WTC11 (cell line): ENCODE measurements at regions not wholly inside any gene's neighbourhood (a gene's known extent, or its start where the extent isn't known, plus 50 kb on each side); places are given as distances from the start of the nearest gene placed in this dataset.

Source experiments
- ATAC-seq: fragments of 200-7000 bp; cut with Tn5 transposase; 2 replicates; pipeline ENCODE4 v1.10.0; 2021; ENCODE audit warnings: mild to moderate bottlenecking, moderate library complexity
- CTCF ChIA-PET: fragments of 300-600 bp; sonication (Branson Sonifier 250); formaldehyde crosslinking; loops from one replicate; lab custom pipeline; 2021; ENCODE audit warnings: antibody characterized with exemption; lab: Charles Lee
- POLR2A ChIA-PET: fragments of 350-600 bp; sonication (Branson Sonifier 250); formaldehyde crosslinking; loops from one replicate; lab custom pipeline; 2021; ENCODE audit warnings: antibody characterized with exemption; lab: Charles Lee
- DNase-seq: peaks from one replicate; pipeline ENCODE4 v3.0.0; 2021; ENCODE audit warnings: low spot score
- H3K27ac Mint-ChIP-seq: 2 replicates; pipeline ENCODE4 v1.8.0; 2021; ENCODE audit warnings: mixed read lengths
- H3K27me3 Mint-ChIP-seq: 2 replicates; pipeline ENCODE4 v1.8.0; 2021; ENCODE audit warnings: low read depth, mild to moderate bottlenecking, moderate library complexity, mixed read lengths
- H3K36me3 Mint-ChIP-seq: 2 replicates; pipeline ENCODE4 v1.8.0; 2021; ENCODE audit warnings: mixed read lengths
- H3K4me1 Mint-ChIP-seq: 2 replicates; pipeline ENCODE4 v1.8.0; 2022; ENCODE audit warnings: mixed read lengths
- H3K4me3 Mint-ChIP-seq: 2 replicates; pipeline ENCODE4 v1.8.0; 2021; ENCODE audit warnings: mild to moderate bottlenecking, moderate library complexity, mixed read lengths
- H3K9me3 Mint-ChIP-seq: 2 replicates; pipeline ENCODE4 v1.8.0; 2021; ENCODE audit warnings: mixed read lengths
- AR ChIP-seq: fragments of 250-450 bp; sonication (Bioruptor Pico); IDR thresholded peaks from 2 replicates; pipeline ENCODE4 v1.9.0; 2021; ENCODE audit warnings: mild to moderate bottlenecking
- CDX4 ChIP-seq: fragments of 250-450 bp; sonication (Bioruptor Pico); IDR thresholded peaks from 2 replicates; pipeline ENCODE4 v1.9.0; 2021; ENCODE audit warnings: moderate library complexity, mild to moderate bottlenecking, inconsistent platforms, borderline replicate concordance
- EMX1 ChIP-seq: fragments of 250-450 bp; sonication (Bioruptor Pico); IDR thresholded peaks from 2 replicates; pipeline ENCODE4 v1.8.0; 2021; ENCODE audit warnings: mild to moderate bottlenecking
- FOXJ3 ChIP-seq: sonication (generic); formaldehyde crosslinking; IDR thresholded peaks from 2 replicates; pipeline ENCODE4 v1.9.0; 2021; ENCODE audit warnings: missing genetic modification reagents, mild to moderate bottlenecking, borderline replicate concordance
- HMGA2 ChIP-seq: fragments of 250-450 bp; sonication (Bioruptor Pico); IDR thresholded peaks from 2 replicates; pipeline ENCODE4 v1.4.0; 2021; ENCODE audit warnings: mild to moderate bottlenecking, moderate library complexity
- MXD4 ChIP-seq: fragments of 250-450 bp; sonication (Bioruptor Pico); IDR thresholded peaks from 2 replicates; pipeline ENCODE4 v1.8.0; 2021; ENCODE audit warnings: mild to moderate bottlenecking, moderate library complexity, borderline replicate concordance
- NR2C2 ChIP-seq: sonication (generic); formaldehyde crosslinking; IDR thresholded peaks from 2 replicates; pipeline ENCODE4 v1.8.0; 2022; ENCODE audit warnings: mild to moderate bottlenecking, missing genetic modification reagents
- PRRX2 ChIP-seq: fragments of 250-450 bp; sonication (Bioruptor Pico); IDR thresholded peaks from 2 replicates; pipeline ENCODE4 v1.8.0; 2021; ENCODE audit warnings: mild to moderate bottlenecking
- SMAD3 ChIP-seq: sonication (generic); formaldehyde crosslinking; IDR thresholded peaks from 2 replicates; pipeline ENCODE4 v1.8.0; 2022; ENCODE audit warnings: missing genetic modification reagents, mild to moderate bottlenecking, borderline replicate concordance
- SP1 ChIP-seq: sonication (generic); formaldehyde crosslinking; conservative IDR thresholded peaks from 2 replicates; pipeline ENCODE4 v1.8.1; 2022; ENCODE audit warnings: missing genetic modification reagents
- ZNF263 ChIP-seq: sonication (generic); formaldehyde crosslinking; IDR thresholded peaks from 2 replicates; pipeline ENCODE4 v1.8.1; 2022; ENCODE audit warnings: low read depth, mild to moderate bottlenecking, moderate library complexity, missing genetic modification reagents
- ZNF396 ChIP-seq: fragments of 250-450 bp; sonication (Bioruptor Pico); IDR thresholded peaks from 2 replicates; pipeline ENCODE4 v1.8.0; 2021; ENCODE audit warnings: mild to moderate bottlenecking, moderate library complexity, borderline replicate concordance
- ZNF416 ChIP-seq: fragments of 250-450 bp; sonication (Bioruptor Pico); IDR thresholded peaks from 2 replicates; pipeline ENCODE4 v1.9.0; 2021; ENCODE audit warnings: mild to moderate bottlenecking, inconsistent platforms
- TF ChIP-seq, protein P1 (sequence below): sonication (generic); formaldehyde crosslinking; IDR thresholded peaks from 2 replicates; pipeline ENCODE4 v1.8.0; 2022; ENCODE audit warnings: missing genetic modification reagents
- TF ChIP-seq, protein P2 (sequence below): sonication (generic); formaldehyde crosslinking; IDR thresholded peaks from 2 replicates; pipeline ENCODE4 v1.8.1; 2023; ENCODE audit warnings: mild to moderate bottlenecking, missing genetic modification reagents
- TF ChIP-seq, protein P3 (sequence below): fragments of 250-450 bp; sonication (Bioruptor Pico); IDR thresholded peaks from 2 replicates; pipeline ENCODE4 v1.8.0; 2021; ENCODE audit warnings: mild to moderate bottlenecking
- TF ChIP-seq, protein P4 (sequence below): fragments of 200-600 bp; IDR thresholded peaks from 2 replicates; pipeline ENCODE4 v1.8.0; 2022; ENCODE audit warnings: antibody characterized with exemption

- TF ChIP-seq, protein P1, sequence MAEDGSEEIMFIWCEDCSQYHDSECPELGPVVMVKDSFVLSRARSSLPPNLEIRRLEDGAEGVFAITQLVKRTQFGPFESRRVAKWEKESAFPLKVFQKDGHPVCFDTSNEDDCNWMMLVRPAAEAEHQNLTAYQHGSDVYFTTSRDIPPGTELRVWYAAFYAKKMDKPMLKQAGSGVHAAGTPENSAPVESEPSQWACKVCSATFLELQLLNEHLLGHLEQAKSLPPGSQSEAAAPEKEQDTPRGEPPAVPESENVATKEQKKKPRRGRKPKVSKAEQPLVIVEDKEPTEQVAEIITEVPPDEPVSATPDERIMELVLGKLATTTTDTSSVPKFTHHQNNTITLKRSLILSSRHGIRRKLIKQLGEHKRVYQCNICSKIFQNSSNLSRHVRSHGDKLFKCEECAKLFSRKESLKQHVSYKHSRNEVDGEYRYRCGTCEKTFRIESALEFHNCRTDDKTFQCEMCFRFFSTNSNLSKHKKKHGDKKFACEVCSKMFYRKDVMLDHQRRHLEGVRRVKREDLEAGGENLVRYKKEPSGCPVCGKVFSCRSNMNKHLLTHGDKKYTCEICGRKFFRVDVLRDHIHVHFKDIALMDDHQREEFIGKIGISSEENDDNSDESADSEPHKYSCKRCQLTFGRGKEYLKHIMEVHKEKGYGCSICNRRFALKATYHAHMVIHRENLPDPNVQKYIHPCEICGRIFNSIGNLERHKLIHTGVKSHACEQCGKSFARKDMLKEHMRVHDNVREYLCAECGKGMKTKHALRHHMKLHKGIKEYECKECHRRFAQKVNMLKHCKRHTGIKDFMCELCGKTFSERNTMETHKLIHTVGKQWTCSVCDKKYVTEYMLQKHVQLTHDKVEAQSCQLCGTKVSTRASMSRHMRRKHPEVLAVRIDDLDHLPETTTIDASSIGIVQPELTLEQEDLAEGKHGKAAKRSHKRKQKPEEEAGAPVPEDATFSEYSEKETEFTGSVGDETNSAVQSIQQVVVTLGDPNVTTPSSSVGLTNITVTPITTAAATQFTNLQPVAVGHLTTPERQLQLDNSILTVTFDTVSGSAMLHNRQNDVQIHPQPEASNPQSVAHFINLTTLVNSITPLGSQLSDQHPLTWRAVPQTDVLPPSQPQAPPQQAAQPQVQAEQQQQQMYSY = no peak
- TF ChIP-seq ZNF263 (CRISPR knock-in tag) = no peak
These were observed 118.2 kb upstream of the ADGRL4 start (continued) for GRCh38 chr1:79124756-79125155.

DNA sequence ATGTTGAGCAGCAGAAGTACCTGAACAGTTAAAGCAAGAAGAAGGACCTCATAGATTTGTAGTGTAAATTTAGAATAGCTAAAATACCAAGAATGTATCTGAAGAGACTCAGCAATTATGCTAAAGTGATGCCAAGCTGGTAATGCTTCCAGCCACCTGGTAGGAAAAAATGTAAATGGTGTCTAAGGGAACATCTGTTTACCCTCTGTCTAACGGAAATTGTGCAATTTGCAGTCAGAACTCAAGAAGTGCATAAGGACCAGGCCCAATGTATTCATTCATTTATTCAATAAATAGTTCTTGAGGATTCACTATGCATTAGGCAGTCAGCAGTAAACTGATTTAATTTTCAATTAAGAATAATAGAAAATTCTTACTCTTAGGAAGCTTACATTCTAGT, 116.0 kb upstream of the ADGRL4 start:
- Mint-ChIP-seq H3K9me3 (peaks cover 8% of the 10 kb centered on the region), H3K4me3 (no peak overlapping the region), H3K27me3 (no peaks in the 10 kb centered on the region), H3K4me1 (no peaks in the 10 kb centered on the region), H3K36me3 (no peaks in the 10 kb centered on the region), H3K27ac (no peak overlapping the region)
- DNase-seq = no peak
- ChIA-PET CTCF (no interaction called here), POLR2A (no interaction called here)
- TF ChIP-seq, protein P2, sequence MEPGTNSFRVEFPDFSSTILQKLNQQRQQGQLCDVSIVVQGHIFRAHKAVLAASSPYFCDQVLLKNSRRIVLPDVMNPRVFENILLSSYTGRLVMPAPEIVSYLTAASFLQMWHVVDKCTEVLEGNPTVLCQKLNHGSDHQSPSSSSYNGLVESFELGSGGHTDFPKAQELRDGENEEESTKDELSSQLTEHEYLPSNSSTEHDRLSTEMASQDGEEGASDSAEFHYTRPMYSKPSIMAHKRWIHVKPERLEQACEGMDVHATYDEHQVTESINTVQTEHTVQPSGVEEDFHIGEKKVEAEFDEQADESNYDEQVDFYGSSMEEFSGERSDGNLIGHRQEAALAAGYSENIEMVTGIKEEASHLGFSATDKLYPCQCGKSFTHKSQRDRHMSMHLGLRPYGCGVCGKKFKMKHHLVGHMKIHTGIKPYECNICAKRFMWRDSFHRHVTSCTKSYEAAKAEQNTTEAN = no peak
- TF ChIP-seq SP1 (CRISPR knock-in tag) = no peak
- no peak for TF ChIP-seq CDX4 (CRISPR knock-in tag)
- TF ChIP-seq ZNF263 (CRISPR knock-in tag) = no peak
- TF ChIP-seq, protein P3, sequence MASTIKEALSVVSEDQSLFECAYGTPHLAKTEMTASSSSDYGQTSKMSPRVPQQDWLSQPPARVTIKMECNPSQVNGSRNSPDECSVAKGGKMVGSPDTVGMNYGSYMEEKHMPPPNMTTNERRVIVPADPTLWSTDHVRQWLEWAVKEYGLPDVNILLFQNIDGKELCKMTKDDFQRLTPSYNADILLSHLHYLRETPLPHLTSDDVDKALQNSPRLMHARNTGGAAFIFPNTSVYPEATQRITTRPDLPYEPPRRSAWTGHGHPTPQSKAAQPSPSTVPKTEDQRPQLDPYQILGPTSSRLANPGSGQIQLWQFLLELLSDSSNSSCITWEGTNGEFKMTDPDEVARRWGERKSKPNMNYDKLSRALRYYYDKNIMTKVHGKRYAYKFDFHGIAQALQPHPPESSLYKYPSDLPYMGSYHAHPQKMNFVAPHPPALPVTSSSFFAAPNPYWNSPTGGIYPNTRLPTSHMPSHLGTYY (CRISPR knock-in tag) = no peak
- TF ChIP-seq, protein P4, sequence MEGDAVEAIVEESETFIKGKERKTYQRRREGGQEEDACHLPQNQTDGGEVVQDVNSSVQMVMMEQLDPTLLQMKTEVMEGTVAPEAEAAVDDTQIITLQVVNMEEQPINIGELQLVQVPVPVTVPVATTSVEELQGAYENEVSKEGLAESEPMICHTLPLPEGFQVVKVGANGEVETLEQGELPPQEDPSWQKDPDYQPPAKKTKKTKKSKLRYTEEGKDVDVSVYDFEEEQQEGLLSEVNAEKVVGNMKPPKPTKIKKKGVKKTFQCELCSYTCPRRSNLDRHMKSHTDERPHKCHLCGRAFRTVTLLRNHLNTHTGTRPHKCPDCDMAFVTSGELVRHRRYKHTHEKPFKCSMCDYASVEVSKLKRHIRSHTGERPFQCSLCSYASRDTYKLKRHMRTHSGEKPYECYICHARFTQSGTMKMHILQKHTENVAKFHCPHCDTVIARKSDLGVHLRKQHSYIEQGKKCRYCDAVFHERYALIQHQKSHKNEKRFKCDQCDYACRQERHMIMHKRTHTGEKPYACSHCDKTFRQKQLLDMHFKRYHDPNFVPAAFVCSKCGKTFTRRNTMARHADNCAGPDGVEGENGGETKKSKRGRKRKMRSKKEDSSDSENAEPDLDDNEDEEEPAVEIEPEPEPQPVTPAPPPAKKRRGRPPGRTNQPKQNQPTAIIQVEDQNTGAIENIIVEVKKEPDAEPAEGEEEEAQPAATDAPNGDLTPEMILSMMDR = no peak
- TF ChIP-seq NR2C2 = no peak
- no peak for TF ChIP-seq EMX1 (CRISPR knock-in tag)
- TF ChIP-seq FOXJ3 (CRISPR knock-in tag) = no peak
- TF ChIP-seq AR = no peak
- TF ChIP-seq SMAD3 (CRISPR knock-in tag) = no peak
- no peak for TF ChIP-seq ZNF416 (CRISPR knock-in tag)
- no peak for TF ChIP-seq PRRX2 (CRISPR knock-in tag)
- TF ChIP-seq MXD4 = no peak
- no peak for TF ChIP-seq ZNF396 (CRISPR knock-in tag)
- no peak for TF ChIP-seq HMGA2 (CRISPR knock-in tag)
- no peak for ATAC-seq
